Mesodermal cell (in vitro differentiated cells): ENCODE measurements at regions not wholly inside any gene's neighbourhood (a gene's known extent, or its start where the extent isn't known, plus 50 kb on each side); places are given as distances from the start of the nearest gene placed in this dataset.

Source experiments
- H3K27ac ChIP-seq: 2 replicates; pipeline ENCODE4 v1.7.0; 2013; ENCODE audit warnings: mild to moderate bottlenecking, low read depth, low read length, moderate library complexity; ENCODE audit not compliant: severe bottlenecking
- H3K36me3 ChIP-seq: 2 replicates; pipeline ENCODE4 v1.7.1; 2013; ENCODE audit warnings: mild to moderate bottlenecking, low read length, moderate library complexity; ENCODE audit not compliant: control insufficient read depth, insufficient read depth
- H3K4me1 ChIP-seq: one replicate; pipeline ENCODE4 v1.7.1; 2013; ENCODE audit warnings: mild to moderate bottlenecking, low read length; ENCODE audit not compliant: insufficient read depth, control insufficient read depth, poor library complexity, severe bottlenecking
- H3K4me3 ChIP-seq: 2 replicates; pipeline ENCODE4 v1.7.0; 2013; ENCODE audit warnings: low read length, control low read depth, mild to moderate bottlenecking; ENCODE audit not compliant: insufficient read depth, poor library complexity, severe bottlenecking; ENCODE audit errors: extremely low read depth
- H3K9me3 ChIP-seq: 2 replicates; pipeline ENCODE4 v1.7.1; 2013; ENCODE audit warnings: mild to moderate bottlenecking, low read length, moderate library complexity; ENCODE audit not compliant: control insufficient read depth
- WGBS, 2 experiments: methylation state at CpG; one replicate each; pipeline ENCODE4 v1.1.5; 2013; ENCODE audit warnings: missing lambda C conversion rate in 2 of 2; ENCODE audit not compliant: insufficient coverage in 2 of 2; 5-methylcytosine and 5-hydroxymethylcytosine counted together

- no peak overlapping the region for H3K27ac ChIP-seq
- 100% methylated on average over 1 of the region's 2 CpGs; no CpG with 5 or more reads in 1 of the 2 experiments for WGBS, 2 experiments
- H3K36me3 ChIP-seq = no peaks in the 10 kb centered on the region
- H3K4me3 ChIP-seq = no peak overlapping the region
- peaks cover under 1% of the 10 kb centered on the region for H3K4me1 ChIP-seq
- H3K9me3 ChIP-seq = no peaks in the 10 kb centered on the region
Measured at GRCh38 chr11:92300876-92301275, 76.3 kb downstream of the FAT3 start.

GRCh38 chr11:92302770-92303169 is 78.2 kb downstream of the FAT3 start:
- Histone ChIP-seq H3K9me3 (no peaks in the 10 kb centered on the region), H3K27ac (no peak overlapping the region), H3K4me3 (no peak overlapping the region), H3K36me3 (no peaks in the 10 kb centered on the region), H3K4me1 (peaks cover 5% of the 10 kb centered on the region)
- 83 to 100% methylated on average over 2 to 3 of the region's 4 CpGs for WGBS, 2 experiments

- no peak overlapping the region for H3K4me3 ChIP-seq
- no peak overlapping the region for H3K27ac ChIP-seq
- WGBS, 2 experiments = no CpG with 5 or more reads among the region's 1 CpG
- peaks cover 9% of the 10 kb centered on the region for H3K4me1 ChIP-seq
- H3K9me3 ChIP-seq = no peaks in the 10 kb centered on the region
- H3K36me3 ChIP-seq = no peaks in the 10 kb centered on the region
Measured at GRCh38 chr11:92304271-92304670, 79.7 kb downstream of the FAT3 start.

GRCh38 chr11:92306966-92307510 is 82.4 kb downstream of the FAT3 start:
- no peaks in the 10 kb centered on the region for H3K36me3 ChIP-seq
- H3K4me3 ChIP-seq = no peak overlapping the region
- H3K9me3 ChIP-seq = no peaks in the 10 kb centered on the region
- H3K4me1 ChIP-seq = peaks cover 23% of the 10 kb centered on the region
- 86% methylated on average over 1 of the region's 1 CpG; no CpG with 5 or more reads in 1 of the 2 experiments for WGBS, 2 experiments
- H3K27ac ChIP-seq = no peak overlapping the region

DNA sequence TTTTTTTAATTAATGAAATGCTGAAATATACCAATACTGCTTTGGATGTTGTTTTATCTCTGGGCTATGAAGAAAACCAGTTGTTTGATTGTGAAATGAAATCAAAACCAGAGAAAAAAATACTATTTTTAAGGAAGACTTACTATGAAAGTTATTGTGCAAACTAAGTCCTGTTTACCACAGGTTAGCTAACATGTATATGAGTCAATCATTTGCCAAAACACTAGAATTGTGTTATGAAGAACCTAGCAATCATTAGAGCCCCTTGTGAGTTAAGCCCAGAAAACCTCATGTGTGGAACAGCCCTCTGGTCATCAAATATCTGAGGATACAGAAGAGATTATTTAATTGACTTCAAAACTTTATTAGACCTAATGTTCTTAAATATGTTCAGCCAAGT is 83.7 kb downstream of the FAT3 start:
- Histone ChIP-seq H3K27ac (no peak overlapping the region), H3K4me1 (peaks cover 24% of the 10 kb centered on the region), H3K4me3 (no peak overlapping the region), H3K36me3 (no peaks in the 10 kb centered on the region), H3K9me3 (no peaks in the 10 kb centered on the region)

DNA sequence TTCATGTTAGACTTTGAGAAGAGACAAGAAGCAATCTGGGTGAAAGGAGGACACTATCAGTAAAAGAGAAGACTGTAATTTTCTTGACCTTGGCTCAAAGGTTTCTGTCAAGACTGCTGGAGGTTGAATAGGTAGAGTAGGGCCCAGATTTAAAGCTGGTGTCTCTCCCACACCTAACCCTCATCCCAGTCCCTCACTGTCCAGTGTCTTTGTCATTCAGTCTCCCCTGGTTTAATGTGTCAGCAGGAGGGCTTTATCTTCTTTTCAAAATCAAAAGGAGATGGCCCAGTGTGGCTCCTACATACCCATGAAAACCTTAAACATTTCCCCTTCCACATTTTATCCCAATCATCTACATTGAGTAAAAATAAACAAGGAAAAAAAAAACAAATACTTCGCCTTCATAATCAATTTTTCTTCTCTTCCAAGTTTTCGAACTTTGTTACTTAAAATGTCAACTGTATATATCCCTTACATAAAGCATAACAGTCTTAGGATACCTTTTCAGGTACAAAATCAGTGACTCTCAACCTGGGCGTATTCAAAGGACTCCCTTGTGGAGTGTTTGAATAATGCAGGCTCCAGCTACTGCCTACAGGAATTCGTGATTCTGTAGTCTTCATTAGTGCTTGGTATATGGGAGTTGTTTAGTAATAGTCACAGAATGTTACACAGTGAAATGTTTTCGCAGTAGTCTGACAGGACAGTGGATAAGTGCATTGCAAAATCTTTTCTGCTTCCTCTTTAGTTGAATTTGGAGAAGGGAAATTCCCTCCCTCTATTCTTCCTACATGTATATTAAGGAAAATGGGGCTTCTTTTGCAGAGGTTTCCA is 87.2 kb downstream of the FAT3 start:
- 38 to 56% methylated on average over 1 to 2 of the region's 5 CpGs for WGBS, 2 experiments
- H3K36me3 ChIP-seq = no peaks in the 10 kb centered on the region

GRCh38 chr11:92313784-92314183 is 89.2 kb downstream of the FAT3 start:
- WGBS, 2 experiments = 93 to 96% methylated on average over 2 to 4 of the region's 5 CpGs
- H3K4me3 ChIP-seq = no peak overlapping the region

More for the DNA sequence above, 87.2 kb downstream of the FAT3 start:
- Histone ChIP-seq H3K9me3 (no peaks in the 10 kb centered on the region), H3K4me1 (peaks cover 29% of the 10 kb centered on the region), H3K27ac (no peak overlapping the region), H3K4me3 (no peak overlapping the region)

DNA sequence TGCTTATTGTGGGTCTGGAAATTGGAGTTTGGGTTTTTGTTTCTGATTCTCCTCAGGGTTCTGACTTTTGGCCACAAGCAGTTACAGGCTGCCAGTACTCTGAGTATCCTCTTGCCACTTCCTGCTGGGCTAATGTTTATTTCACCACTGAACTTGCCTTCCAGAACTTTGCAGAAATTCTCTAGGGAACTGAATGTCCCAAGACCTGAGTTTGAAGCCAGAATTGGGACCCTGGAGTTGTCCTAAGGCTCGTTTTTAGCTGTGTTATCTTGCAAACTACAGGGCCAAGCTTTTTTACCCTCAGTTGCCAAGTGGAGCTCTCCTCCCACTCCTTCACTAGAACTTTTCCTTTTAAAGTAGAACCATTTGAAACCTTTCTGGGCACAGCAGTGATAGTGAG is 89.9 kb downstream of the FAT3 start:
- no peaks in the 10 kb centered on the region for H3K36me3 ChIP-seq
- H3K27ac ChIP-seq = no peak overlapping the region
- no peak overlapping the region for H3K4me3 ChIP-seq
- H3K9me3 ChIP-seq = no peaks in the 10 kb centered on the region
- peaks cover 18% of the 10 kb centered on the region for H3K4me1 ChIP-seq
- WGBS, 2 experiments = 50 to 70% methylated on average over 1 of the region's 1 CpG

More at GRCh38 chr11:92313784-92314183, 89.2 kb downstream of the FAT3 start:
- Histone ChIP-seq H3K27ac (no peak overlapping the region), H3K9me3 (no peaks in the 10 kb centered on the region), H3K36me3 (no peaks in the 10 kb centered on the region), H3K4me1 (peaks cover 24% of the 10 kb centered on the region)

- peaks cover 13% of the 10 kb centered on the region for H3K4me1 ChIP-seq
- H3K9me3 ChIP-seq = no peaks in the 10 kb centered on the region
- no peak overlapping the region for H3K27ac ChIP-seq
- no peaks in the 10 kb centered on the region for H3K36me3 ChIP-seq
- H3K4me3 ChIP-seq = no peak overlapping the region
- 100% methylated on average over 1 of the region's 4 CpGs for WGBS, 2 experiments
Measured at GRCh38 chr11:92316106-92316809, 91.6 kb downstream of the FAT3 start.

DNA sequence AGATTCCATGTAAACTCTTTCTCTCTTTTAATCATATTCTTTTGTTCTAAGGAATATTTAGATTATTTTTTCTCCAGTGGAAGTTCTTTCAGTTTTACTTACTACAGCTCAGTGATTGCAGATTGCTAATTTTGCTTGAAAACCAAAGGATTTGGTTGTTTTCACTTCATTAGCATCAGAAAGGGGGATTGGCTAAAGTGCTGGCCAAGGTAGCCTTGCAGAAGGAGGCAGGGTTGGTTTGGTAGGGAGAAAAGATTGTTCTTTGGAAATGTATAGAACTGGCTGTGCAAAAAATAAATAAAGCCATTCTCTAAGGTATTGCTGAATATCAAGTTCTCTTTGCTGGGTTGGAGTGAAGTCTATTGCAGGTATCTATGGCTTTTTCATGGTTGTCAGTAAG is 92.6 kb downstream of the FAT3 start:
- no peaks in the 10 kb centered on the region for H3K36me3 ChIP-seq
- H3K27ac ChIP-seq = no peak overlapping the region
- no peaks in the 10 kb centered on the region for H3K9me3 ChIP-seq
- H3K4me1 ChIP-seq = peaks cover 5% of the 10 kb centered on the region
- no peak overlapping the region for H3K4me3 ChIP-seq

GRCh38 chr11:92317721-92318120 is 93.1 kb downstream of the FAT3 start:
- 33% methylated on average over 1 of the region's 2 CpGs; no CpG with 5 or more reads in 1 of the 2 experiments for WGBS, 2 experiments
- Histone ChIP-seq H3K27ac (no peak overlapping the region), H3K9me3 (peaks cover under 1% of the 10 kb centered on the region), H3K4me3 (no peak overlapping the region), H3K36me3 (no peaks in the 10 kb centered on the region), H3K4me1 (peaks cover 5% of the 10 kb centered on the region)
